Keratinocyte (primary cell): ENCODE measurements at regions not wholly inside any gene's neighbourhood (a gene's known extent, or its start where the extent isn't known, plus 50 kb on each side); places are given as distances from the start of the nearest gene placed in this dataset.

Experiments
- EZH2 ChIP-seq: IDR thresholded peaks from one replicate; pipeline ENCODE4 v1.6.1; 2012; ENCODE audit warnings: inconsistent platforms, mild to moderate bottlenecking, low read length, moderate library complexity
- TF ChIP-seq, protein P1 (sequence below), 3 experiments: IDR thresholded peaks in 1 of 3; conservative IDR thresholded peaks in 1 of 3; optimal IDR thresholded peaks in 1 of 3; 2 replicates in 2 of 3; 3 replicates in 1 of 3; pipeline versions ENCODE3 to v1.5.1; 2011; ENCODE audit warnings: low read length in 3 of 3, mild to moderate bottlenecking in 3 of 3, moderate library complexity in 2 of 3, control low read depth in 1 of 3, inconsistent platforms in 1 of 3; ENCODE audit not compliant: insufficient read depth in 2 of 3; ENCODE audit errors: extremely low read depth in 1 of 3

DNA sequence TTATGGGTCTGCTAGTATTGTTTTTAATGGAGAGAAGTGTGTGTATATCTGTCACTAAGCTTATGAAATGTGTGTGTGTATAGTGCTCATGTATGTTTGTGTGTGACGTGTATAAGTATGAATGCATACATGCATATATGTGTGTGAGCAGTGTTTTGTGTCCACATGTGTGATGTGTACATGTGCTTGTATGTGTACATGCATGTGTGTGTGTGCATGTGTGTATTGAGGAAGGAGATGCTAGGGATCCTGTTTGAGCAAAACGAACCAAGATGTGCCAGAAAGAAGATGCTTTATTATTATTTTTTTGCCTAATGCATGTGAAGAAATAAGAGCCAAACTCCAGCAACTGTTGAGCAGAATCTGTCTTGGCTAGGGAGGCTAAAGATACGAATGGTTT lies 301.3 kb upstream of the SKOR2 start:
- no peak for TF ChIP-seq EZH2
- TF ChIP-seq, protein P1, sequence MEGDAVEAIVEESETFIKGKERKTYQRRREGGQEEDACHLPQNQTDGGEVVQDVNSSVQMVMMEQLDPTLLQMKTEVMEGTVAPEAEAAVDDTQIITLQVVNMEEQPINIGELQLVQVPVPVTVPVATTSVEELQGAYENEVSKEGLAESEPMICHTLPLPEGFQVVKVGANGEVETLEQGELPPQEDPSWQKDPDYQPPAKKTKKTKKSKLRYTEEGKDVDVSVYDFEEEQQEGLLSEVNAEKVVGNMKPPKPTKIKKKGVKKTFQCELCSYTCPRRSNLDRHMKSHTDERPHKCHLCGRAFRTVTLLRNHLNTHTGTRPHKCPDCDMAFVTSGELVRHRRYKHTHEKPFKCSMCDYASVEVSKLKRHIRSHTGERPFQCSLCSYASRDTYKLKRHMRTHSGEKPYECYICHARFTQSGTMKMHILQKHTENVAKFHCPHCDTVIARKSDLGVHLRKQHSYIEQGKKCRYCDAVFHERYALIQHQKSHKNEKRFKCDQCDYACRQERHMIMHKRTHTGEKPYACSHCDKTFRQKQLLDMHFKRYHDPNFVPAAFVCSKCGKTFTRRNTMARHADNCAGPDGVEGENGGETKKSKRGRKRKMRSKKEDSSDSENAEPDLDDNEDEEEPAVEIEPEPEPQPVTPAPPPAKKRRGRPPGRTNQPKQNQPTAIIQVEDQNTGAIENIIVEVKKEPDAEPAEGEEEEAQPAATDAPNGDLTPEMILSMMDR (optimal IDR thresholded peaks at IDR 0.05 in 1 of 3, IDR thresholded peaks at IDR 0.05 in 1 of 3, conservative IDR thresholded peaks at IDR 0.05 in 1 of 3; ENCODE audit: extremely low read depth in 1 of 3, insufficient read depth in 2 of 3, low read length in 3 of 3): no peak
